ENCODE measurements at regions not wholly inside any gene's neighbourhood (a gene's known extent, or its start where the extent isn't known, plus 50 kb on each side); places are given as distances from the start of the nearest gene placed in this dataset.
"Not testable (repeated sequence)": the region's sequence is repeated elsewhere in the genome, so short reads cannot be mapped to it uniquely, and the experiment has no call there.

- TF ChIP-seq CTCF (IDR thresholded peaks at IDR 0.05) = no peak
- DNase-seq (ENCODE audit: low spot score) = no peak
- ATAC-seq (ENCODE audit: low FRiP score) = no peak
Observed at GRCh38 chr1:203559523-203559922, 65.6 kb downstream of the OPTC start.

- not testable (repeated sequence) for ATAC-seq (ENCODE audit: low FRiP score); DNase-seq (ENCODE audit: low spot score)
Observed at GRCh38 chr1:203561761-203562160, 64.9 kb upstream of the ATP2B4 start.

GRCh38 chr1:203563291-203563690 is 63.3 kb upstream of the ATP2B4 start:
- no peak for DNase-seq (ENCODE audit: low spot score)
- no peak for ATAC-seq (ENCODE audit: low FRiP score)
- TF ChIP-seq CTCF (IDR thresholded peaks at IDR 0.05) = no peak

GRCh38 chr1:203564024-203564423 is 62.6 kb upstream of the ATP2B4 start:
- ATAC-seq (ENCODE audit: low FRiP score) (no peak), DNase-seq (ENCODE audit: low spot score) (no peak)
- TF ChIP-seq CTCF (IDR thresholded peaks at IDR 0.05) = no peak

- no peak for TF ChIP-seq CTCF (IDR thresholded peaks at IDR 0.05)
- no peak for ATAC-seq (ENCODE audit: low FRiP score)
- no peak for DNase-seq (ENCODE audit: low spot score)
Observed at GRCh38 chr1:203565049-203565448, 61.6 kb upstream of the ATP2B4 start.

GRCh38 chr1:203565981-203566380 is 60.7 kb upstream of the ATP2B4 start:
- no peak for ATAC-seq (ENCODE audit: low FRiP score)
- no peak for DNase-seq (ENCODE audit: low spot score)
- TF ChIP-seq CTCF (IDR thresholded peaks at IDR 0.05) = no peak

GRCh38 chr1:203566966-203567365 is 59.7 kb upstream of the ATP2B4 start:
- not testable (repeated sequence) for ATAC-seq (ENCODE audit: low FRiP score); DNase-seq (ENCODE audit: low spot score)

- TF ChIP-seq CTCF (IDR thresholded peaks at IDR 0.05) = no peak
- ATAC-seq (ENCODE audit: low FRiP score) = no peak
- DNase-seq (ENCODE audit: low spot score) = no peak
Observed at GRCh38 chr1:203567596-203567995, 59.0 kb upstream of the ATP2B4 start.
